K562 (cell line): ENCODE measurements at regions not wholly inside any gene's neighbourhood (a gene's known extent, or its start where the extent isn't known, plus 50 kb on each side); places are given as distances from the start of the nearest gene placed in this dataset.

ENCODE experiments used
- ATAC-seq: fragments of 200-7000 bp; cut with Tn5 transposase; 3 replicates; pipeline ENCODE4 v1.9.1; 2020; ENCODE audit warnings: moderate library complexity
- BruUV-seq: library from RNA; stranded (reverse); fragments of 400-500 nt; replicated peaks from 2 replicates; lab custom pipeline; 2021; lab: Mats Ljungman, UMichigan
- CTCF ChIA-PET: fragments of 300-600 bp; formaldehyde crosslinking; extraction: SDS; loops from one replicate; lab custom pipeline; 2021; ENCODE audit warnings: low intra/inter-chr PET ratio; lab: Yijun Ruan, JAX
- POLR2A ChIA-PET: fragments of 300-600, 350-650 bp; sonication (Branson Sonifier 250); formaldehyde crosslinking; extraction: SDS; loops from one replicate; lab custom pipeline; 2021; ENCODE audit warnings: antibody characterized with exemption, inconsistent platforms; lab: Yijun Ruan, JAX
- DNase-seq, 4 experiments: peaks; one replicate each; pipeline versions ENCODE4 v3.0.0 to v3.0.0-alpha.2; 2011 to 2018; ENCODE audit warnings: low spot score in 3 of 4, mixed read lengths in 3 of 4; ENCODE audit errors: extremely low read depth in 1 of 4
- FAIRE-seq: peaks from 2 replicates; lab custom pipeline; 2011; peaks lifted over from hg19 to GRCh38; lab: Jason Lieb, UNC
- H2AFZ ChIP-seq: 2 replicates; pipeline ENCODE4 v1.6.0; 2011; ENCODE audit warnings: low read depth, low read length, control low read depth, inconsistent platforms
- H3K27ac ChIP-seq: fragments of 200-600 bp; 3 replicates; pipeline ENCODE4 v1.8.0; 2011; ENCODE audit warnings: low read depth, mild to moderate bottlenecking, control low read depth, inconsistent platforms, low read length, moderate library complexity, mixed read lengths; ENCODE audit errors: extremely low read depth
- H3K27me3 ChIP-seq, 2 experiments: fragments of 300-600 bp in 1 of 2; 2 replicates in 1 of 2; 3 replicates in 1 of 2; pipeline versions ENCODE4 v1.6.0 to v1.8.0; 2011; ENCODE audit warnings: inconsistent platforms in 2 of 2, low read length in 2 of 2, mild to moderate bottlenecking in 1 of 2, mixed read lengths in 1 of 2, moderate library complexity in 1 of 2; ENCODE audit not compliant: control insufficient read depth in 2 of 2, insufficient read depth in 2 of 2
- H3K36me3 ChIP-seq: fragments of 300-600 bp; 3 replicates; pipeline ENCODE4 v1.8.0; 2011; ENCODE audit warnings: mild to moderate bottlenecking, low read length, inconsistent platforms; ENCODE audit not compliant: control insufficient read depth, insufficient read depth
- H3K4me1 ChIP-seq, 2 experiments: fragments of 200-600 bp in 1 of 2; replicated peaks in 1 of 2; 2 replicates in 1 of 2; 3 replicates in 1 of 2; pipeline versions ENCODE4 v1.5.1 to v1.8.0; 2011; ENCODE audit warnings: inconsistent platforms in 2 of 2, low read length in 2 of 2, mild to moderate bottlenecking in 1 of 2, mixed read lengths in 1 of 2, moderate library complexity in 1 of 2; ENCODE audit not compliant: control insufficient read depth in 2 of 2, insufficient read depth in 2 of 2
- H3K4me2 ChIP-seq: 2 replicates; pipeline ENCODE4 v1.6.1; 2011; ENCODE audit warnings: low read length, control low read depth, inconsistent platforms, mixed read lengths; ENCODE audit not compliant: insufficient read depth
- H3K4me3 ChIP-seq: fragments of 200-600 bp; sonication (generic), shearing (Covaris generic); 2 replicates; pipeline ENCODE4 v1.5.1; 2016; ENCODE audit warnings: control low read depth, inconsistent platforms
- H3K79me2 ChIP-seq: fragments of 200-600 bp; 3 replicates; pipeline ENCODE4 v1.8.0; 2011; ENCODE audit warnings: low read length, inconsistent platforms; ENCODE audit not compliant: control insufficient read depth, insufficient read depth
- H3K9ac ChIP-seq, 2 experiments: 2 replicates each; pipeline versions ENCODE4 v1.6.0 to v1.6.1; 2011; ENCODE audit warnings: low read depth in 2 of 2, low read length in 2 of 2, control low read depth in 1 of 2, inconsistent platforms in 1 of 2, mild to moderate bottlenecking in 1 of 2, mixed read lengths in 1 of 2; ENCODE audit not compliant: insufficient read depth in 1 of 2
- H3K9me1 ChIP-seq: one replicate; pipeline ENCODE4 v1.6.0; 2011; ENCODE audit warnings: inconsistent platforms, mild to moderate bottlenecking, low read length, moderate library complexity; ENCODE audit not compliant: control insufficient read depth, insufficient read depth
- H3K9me3 ChIP-seq: replicated peaks from 2 replicates; pipeline ENCODE4 v1.5.1; 2011; ENCODE audit warnings: low read depth, low read length, inconsistent platforms; ENCODE audit not compliant: control insufficient read depth, insufficient read depth
- H4K20me1 ChIP-seq: replicated peaks from 2 replicates; pipeline ENCODE4 v1.6.1; 2011; ENCODE audit warnings: low read length, inconsistent platforms, mixed read lengths; ENCODE audit not compliant: control insufficient read depth, insufficient read depth
- CBFB ChIP-seq: sonication (generic); formaldehyde crosslinking; IDR thresholded peaks from 2 replicates; pipeline ENCODE4 v1.4.0; 2020; ENCODE audit warnings: mild to moderate bottlenecking, missing genetic modification reagents
- ETS2 ChIP-seq: IDR thresholded peaks from 2 replicates; pipeline ENCODE4 v1.6.1; 2016; ENCODE audit warnings: borderline replicate concordance, missing genetic modification characterization, mild to moderate bottlenecking, moderate library complexity, missing compliant biosample characterization; ENCODE audit not compliant: poor library complexity, severe bottlenecking
- HDAC3 ChIP-seq: fragments of 450-650 bp; IDR thresholded peaks from 2 replicates; pipeline ENCODE4 v1.6.1; 2018; ENCODE audit warnings: borderline replicate concordance, mild to moderate bottlenecking, moderate library complexity; ENCODE audit not compliant: partially characterized antibody
- IRF2 ChIP-seq: sonication (generic); formaldehyde crosslinking; IDR thresholded peaks from 2 replicates; pipeline ENCODE4 v1.8.1; 2022; ENCODE audit warnings: mild to moderate bottlenecking, missing genetic modification reagents
- LEF1 ChIP-seq: fragments of 450-650 bp; IDR thresholded peaks from 2 replicates; pipeline ENCODE4 v1.6.1; 2016; ENCODE audit warnings: mild to moderate bottlenecking
- NBN ChIP-seq: fragments of 450-650 bp; IDR thresholded peaks from 2 replicates; pipeline ENCODE4 v1.6.1; 2016; ENCODE audit warnings: low read depth, mild to moderate bottlenecking
- NFATC3 ChIP-seq: fragments of 450-650 bp; IDR thresholded peaks from 2 replicates; pipeline ENCODE4 v1.6.1; 2017; ENCODE audit warnings: mild to moderate bottlenecking
- NR2C1 ChIP-seq, 2 experiments: fragments of 450-650 bp; IDR thresholded peaks; 2 replicates each; pipeline ENCODE4 v1.6.1; 2017; ENCODE audit warnings: mild to moderate bottlenecking in 2 of 2, antibody characterized with exemption in 1 of 2, inconsistent platforms in 1 of 2, missing compliant biosample characterization in 1 of 2, missing genetic modification characterization in 1 of 2
- PHF21A ChIP-seq: fragments of 450-650 bp; IDR thresholded peaks from 2 replicates; pipeline ENCODE4 v1.6.1; 2017; ENCODE audit warnings: low read depth, borderline replicate concordance
- ZNF140 ChIP-seq: fragments of 250-450 bp; sonication (Bioruptor Pico); IDR thresholded peaks from 2 replicates; pipeline ENCODE4 v1.8.0; 2021; ENCODE audit warnings: moderate library complexity, mild to moderate bottlenecking, inconsistent platforms
- ZNF232 ChIP-seq: sonication (generic); formaldehyde crosslinking; IDR thresholded peaks from 2 replicates; pipeline ENCODE4 v1.8.0; 2022; ENCODE audit warnings: mild to moderate bottlenecking, missing genetic modification reagents
- ZNF24 ChIP-seq: fragments of 450-650 bp; IDR thresholded peaks from 2 replicates; pipeline ENCODE4 v1.6.1; 2016
- ZNF639 ChIP-seq, 2 experiments: fragments of 200-800 bp in 1 of 2; sonication (Bioruptor generic) in 1 of 2; sonication (generic) in 1 of 2; formaldehyde crosslinking in 1 of 2; IDR thresholded peaks in 1 of 2; conservative IDR thresholded peaks in 1 of 2; 2 replicates each; pipeline versions ENCODE4 v1.5.0 to v1.6.1; 2016 to 2020; ENCODE audit warnings: missing compliant biosample characterization in 1 of 2, missing genetic modification characterization in 1 of 2, missing genetic modification reagents in 1 of 2
- ZNF766 ChIP-seq: fragments of 200-800 bp; sonication (Bioruptor generic); conservative IDR thresholded peaks from 2 replicates; pipeline ENCODE4 v1.6.1; 2016; ENCODE audit warnings: missing genetic modification characterization, missing compliant biosample characterization
- WGBS: fragments of 100-300 bp; shearing (Covaris generic); methylation state at CpG from one replicate; pipeline ENCODE4 v1.1.6; 2016; ENCODE audit warnings: low coverage, mixed read lengths; ENCODE audit not compliant: insufficient coverage; ENCODE audit errors: missing lambda C conversion rate; 5-methylcytosine and 5-hydroxymethylcytosine counted together
- in situ Hi-C: fragments of 300-500 bp; cut with MboI; formaldehyde crosslinking; loops from 4 replicates; pipeline ENCODE4 v1.15.0; 2018; ENCODE audit warnings: inconsistent platforms, mixed read lengths
- intact Hi-C: fragments of 100-400 bp; cut with micrococcal nuclease; formaldehyde crosslinking; loops from 2 replicates; pipeline ENCODE4 v1.14.2; 2022

GRCh38 chr1:98426092-98426491 lies 235.4 kb upstream of the SNX7 start (continued):
- TF ChIP-seq ZNF140 (CRISPR knock-in tag): no peak
- no peak for TF ChIP-seq ZNF766 (CRISPR knock-in tag)
- TF ChIP-seq NR2C1 (IDR thresholded peaks at IDR 0.05): no peak
- no peak for TF ChIP-seq NR2C1 (tag; IDR thresholded peaks at IDR 0.05)
- TF ChIP-seq HDAC3: no peak
- TF ChIP-seq ZNF639 (CRISPR knock-in tag; conservative IDR thresholded peaks at IDR 0.05 in 1 of 2, IDR thresholded peaks at IDR 0.05 in 1 of 2): no peak
- TF ChIP-seq ETS2 (tag): no peak
- TF ChIP-seq LEF1: no peak
- no peak for TF ChIP-seq IRF2 (CRISPR knock-in tag)
- TF ChIP-seq NBN: no peak
- no peak for TF ChIP-seq ZNF24
- no peak for TF ChIP-seq NFATC3

- H3K4me1 ChIP-seq: no peaks in the 10 kb centered on the region
- ATAC-seq (no peak), DNase-seq (no peak), FAIRE-seq (no peak)
- POLR2A ChIA-PET: no interaction called here
- H3K27ac ChIP-seq: no peak overlapping the region
- intact Hi-C loops (no loop called here), in situ Hi-C loops (no loop called here)
- no peaks in the 10 kb centered on the region for H3K79me2 ChIP-seq
- no peak overlapping the region for H3K4me3 ChIP-seq
- no peaks in the 10 kb centered on the region for H4K20me1 ChIP-seq
- no peaks in the 10 kb centered on the region for H3K9me3 ChIP-seq
- 3% methylated on average over 2 of the region's 2 CpGs for WGBS
- H3K27me3 ChIP-seq: no peaks in the 10 kb centered on the region
- H3K9me1 ChIP-seq: no peaks in the 10 kb centered on the region
- H3K36me3 ChIP-seq: no peaks in the 10 kb centered on the region
- BruUV-seq: no TSS peak
- H3K9ac ChIP-seq: no peak overlapping the region
- H2AFZ ChIP-seq: no peak overlapping the region
- no peak overlapping the region for H3K4me2 ChIP-seq
- CTCF ChIA-PET: no interaction called here
- TF ChIP-seq CBFB (CRISPR knock-in tag) (no peak), ZNF232 (no peak), PHF21A (no peak)
Observed at GRCh38 chr1:98422816-98423215, 238.7 kb upstream of the SNX7 start.
